Liver (tissue), 8 donors: ENCODE measurements at regions not wholly inside any gene's neighbourhood (a gene's known extent, or its start where the extent isn't known, plus 50 kb on each side); places are given as distances from the start of the nearest gene placed in this dataset.

Experiments used
- DNase-seq: peaks from one replicate; pipeline ENCODE4 v3.0.0-alpha.2; 2017; ENCODE audit warnings: low spot score
- H3K27ac ChIP-seq, 2 donors: one replicate each; pipeline ENCODE4 v1.7.0; 2013; ENCODE audit warnings: inconsistent platforms in 2 of 2, low read length in 2 of 2, control low read depth in 1 of 2, low read depth in 1 of 2, mild to moderate bottlenecking in 1 of 2
- H3K27me3 ChIP-seq, 4 donors: one replicate each; pipeline versions ENCODE4 v1.6.1 to v1.7.0; 2013; ENCODE audit warnings: low read length in 3 of 4, inconsistent platforms in 1 of 4, mild to moderate bottlenecking in 1 of 4, moderate library complexity in 1 of 4; ENCODE audit not compliant: control insufficient read depth in 4 of 4, insufficient read depth in 4 of 4
- H3K36me3 ChIP-seq, 4 donors: one replicate each; pipeline versions ENCODE4 v1.6.1 to v1.7.0; 2013; ENCODE audit warnings: low read length in 3 of 4, mild to moderate bottlenecking in 3 of 4, low read depth in 1 of 4, moderate library complexity in 1 of 4; ENCODE audit not compliant: control insufficient read depth in 4 of 4, insufficient read depth in 3 of 4
- H3K4me1 ChIP-seq, 4 donors: one replicate each; pipeline versions ENCODE4 v1.6.1 to v1.7.0; 2013; ENCODE audit warnings: low read length in 3 of 4, mild to moderate bottlenecking in 3 of 4, moderate library complexity in 1 of 4; ENCODE audit not compliant: control insufficient read depth in 4 of 4, insufficient read depth in 4 of 4
- H3K4me3 ChIP-seq, 3 donors: one replicate each; pipeline versions ENCODE4 v1.6.1 to v1.7.0; 2013; ENCODE audit warnings: low read length in 3 of 3, control low read depth in 1 of 3, low read depth in 1 of 3, mild to moderate bottlenecking in 1 of 3
- H3K9ac ChIP-seq, 2 donors: one replicate each; pipeline ENCODE4 v1.7.0; 2013; ENCODE audit warnings: low read length in 2 of 2, mild to moderate bottlenecking in 2 of 2, moderate library complexity in 2 of 2, control low read depth in 1 of 2, low read depth in 1 of 2
- H3K9me3 ChIP-seq, 4 donors: one replicate each; pipeline versions ENCODE4 v1.6.1 to v1.7.0; 2013; ENCODE audit warnings: low read length in 3 of 4; ENCODE audit not compliant: control insufficient read depth in 4 of 4
- ATF3 ChIP-seq: IDR thresholded peaks from 2 replicates; pipeline ENCODE4 v1.6.1; 2016; ENCODE audit warnings: antibody characterized with exemption
- EGR1 ChIP-seq, 2 donors: IDR thresholded peaks; 2 replicates each; pipeline ENCODE4 v1.6.1; 2016 to 2018; ENCODE audit warnings: antibody characterized with exemption in 2 of 2, low read depth in 2 of 2
- FOXA1 ChIP-seq: IDR thresholded peaks from 2 replicates; pipeline ENCODE4 v1.6.1; 2016; ENCODE audit warnings: antibody characterized with exemption
- FOXA2 ChIP-seq: IDR thresholded peaks from 2 replicates; pipeline ENCODE4 v1.6.1; 2016; ENCODE audit warnings: antibody characterized with exemption
- GABPA ChIP-seq, 2 donors: IDR thresholded peaks in 1 of 2; conservative IDR thresholded peaks in 1 of 2; 2 replicates each; pipeline ENCODE4 v1.6.1; 2016; ENCODE audit warnings: antibody characterized with exemption in 2 of 2, mild to moderate bottlenecking in 1 of 2, moderate library complexity in 1 of 2
- HNF4A ChIP-seq, 2 donors: conservative IDR thresholded peaks; 2 replicates each; pipeline ENCODE4 v1.6.1; 2016; ENCODE audit warnings: antibody characterized with exemption in 2 of 2, mild to moderate bottlenecking in 2 of 2
- HNF4G ChIP-seq: IDR thresholded peaks from 2 replicates; pipeline ENCODE4 v1.6.1; 2016; ENCODE audit warnings: antibody characterized with exemption
- JUND ChIP-seq, 2 donors: IDR thresholded peaks; 2 replicates each; pipeline ENCODE4 v1.6.1; 2016; ENCODE audit warnings: antibody characterized with exemption in 2 of 2
- MAX ChIP-seq: IDR thresholded peaks from 2 replicates; pipeline ENCODE4 v1.6.1; 2016; ENCODE audit warnings: antibody characterized with exemption
- NR2F2 ChIP-seq: IDR thresholded peaks from 2 replicates; pipeline ENCODE4 v1.6.1; 2016; ENCODE audit warnings: antibody characterized with exemption
- RAD21 ChIP-seq, 2 donors: IDR thresholded peaks; 2 replicates each; pipeline ENCODE4 v1.6.1; 2016; ENCODE audit warnings: antibody characterized with exemption in 2 of 2, mild to moderate bottlenecking in 2 of 2
- REST ChIP-seq: IDR thresholded peaks from 2 replicates; pipeline ENCODE4 v1.6.1; 2016; ENCODE audit warnings: antibody characterized with exemption, mild to moderate bottlenecking
- RXRA ChIP-seq, 2 donors: IDR thresholded peaks; 2 replicates each; pipeline ENCODE4 v1.6.1; 2017 to 2018; ENCODE audit warnings: antibody characterized with exemption in 2 of 2, mild to moderate bottlenecking in 1 of 2
- SP1 ChIP-seq: IDR thresholded peaks from 2 replicates; pipeline ENCODE4 v1.6.1; 2018; ENCODE audit warnings: antibody characterized with exemption, mild to moderate bottlenecking
- TAF1 ChIP-seq: conservative IDR thresholded peaks from 2 replicates; pipeline ENCODE4 v1.6.1; 2016; ENCODE audit warnings: antibody characterized with exemption, mild to moderate bottlenecking
- YY1 ChIP-seq: IDR thresholded peaks from 2 replicates; pipeline ENCODE4 v1.6.1; 2016; ENCODE audit warnings: antibody characterized with exemption, mild to moderate bottlenecking
- WGBS: extraction: QIAGEN DNeasy Blood & Tissue Kit; methylation state at CpG from one replicate; pipeline ENCODE4 v1.1.7; 2013; 5-methylcytosine and 5-hydroxymethylcytosine counted together
- TF ChIP-seq, protein P1 (sequence below): IDR thresholded peaks from 2 replicates; pipeline ENCODE4 v1.6.1; 2016; ENCODE audit warnings: antibody characterized with exemption
- TF ChIP-seq, protein P2 (sequence below): fragments of 150-350 bp; IDR thresholded peaks from 2 replicates; pipeline ENCODE4 v1.5.1; 2017; ENCODE audit warnings: improper control_type of control experiment, low read depth, low read length; ENCODE audit not compliant: missing input control
- donor health status: healthy.
- donor health status: healthy.
- donor health status: healthy.
- donor health status: healthy.
- donor health status: healthy.

GRCh38 chr12:131542351-131542750 lies 168.5 kb upstream of the SFSWAP start:
- no peak overlapping the region for H3K27ac ChIP-seq
- no peak for DNase-seq
- 80% methylated on average over 4 of the region's 4 CpGs for WGBS
- H3K4me1 ChIP-seq, result no peaks in the 10 kb centered on the region
- H3K4me3 ChIP-seq, result no peak overlapping the region
- H3K27me3 ChIP-seq, result no peaks in the 10 kb centered on the region
- peaks cover 0 to 4% (median 0%) of the 10 kb centered on the region in 4 donors for H3K9me3 ChIP-seq
- TF ChIP-seq ATF3 (no peak), GABPA (IDR thresholded peaks at IDR 0.05 in 1 of 2, conservative IDR thresholded peaks at IDR 0.05 in 1 of 2) (no peak), HNF4G (no peak), EGR1 (IDR thresholded peaks at IDR 0.05; ENCODE audit: low read depth in 2 of 2) (no peak), RAD21 (IDR thresholded peaks at IDR 0.05) (no peak), YY1 (no peak), TAF1 (no peak), FOXA1 (no peak), SP1 (no peak), HNF4A (conservative IDR thresholded peaks at IDR 0.05) (no peak), FOXA2 (no peak), NR2F2 (no peak), REST (no peak), RXRA (IDR thresholded peaks at IDR 0.05) (no peak), MAX (no peak), JUND (IDR thresholded peaks at IDR 0.05) (no peak)
- TF ChIP-seq, protein P1, sequence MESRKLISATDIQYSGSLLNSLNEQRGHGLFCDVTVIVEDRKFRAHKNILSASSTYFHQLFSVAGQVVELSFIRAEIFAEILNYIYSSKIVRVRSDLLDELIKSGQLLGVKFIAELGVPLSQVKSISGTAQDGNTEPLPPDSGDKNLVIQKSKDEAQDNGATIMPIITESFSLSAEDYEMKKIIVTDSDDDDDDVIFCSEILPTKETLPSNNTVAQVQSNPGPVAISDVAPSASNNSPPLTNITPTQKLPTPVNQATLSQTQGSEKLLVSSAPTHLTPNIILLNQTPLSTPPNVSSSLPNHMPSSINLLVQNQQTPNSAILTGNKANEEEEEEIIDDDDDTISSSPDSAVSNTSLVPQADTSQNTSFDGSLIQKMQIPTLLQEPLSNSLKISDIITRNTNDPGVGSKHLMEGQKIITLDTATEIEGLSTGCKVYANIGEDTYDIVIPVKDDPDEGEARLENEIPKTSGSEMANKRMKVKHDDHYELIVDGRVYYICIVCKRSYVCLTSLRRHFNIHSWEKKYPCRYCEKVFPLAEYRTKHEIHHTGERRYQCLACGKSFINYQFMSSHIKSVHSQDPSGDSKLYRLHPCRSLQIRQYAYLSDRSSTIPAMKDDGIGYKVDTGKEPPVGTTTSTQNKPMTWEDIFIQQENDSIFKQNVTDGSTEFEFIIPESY, result no peak
- TF ChIP-seq, protein P2, sequence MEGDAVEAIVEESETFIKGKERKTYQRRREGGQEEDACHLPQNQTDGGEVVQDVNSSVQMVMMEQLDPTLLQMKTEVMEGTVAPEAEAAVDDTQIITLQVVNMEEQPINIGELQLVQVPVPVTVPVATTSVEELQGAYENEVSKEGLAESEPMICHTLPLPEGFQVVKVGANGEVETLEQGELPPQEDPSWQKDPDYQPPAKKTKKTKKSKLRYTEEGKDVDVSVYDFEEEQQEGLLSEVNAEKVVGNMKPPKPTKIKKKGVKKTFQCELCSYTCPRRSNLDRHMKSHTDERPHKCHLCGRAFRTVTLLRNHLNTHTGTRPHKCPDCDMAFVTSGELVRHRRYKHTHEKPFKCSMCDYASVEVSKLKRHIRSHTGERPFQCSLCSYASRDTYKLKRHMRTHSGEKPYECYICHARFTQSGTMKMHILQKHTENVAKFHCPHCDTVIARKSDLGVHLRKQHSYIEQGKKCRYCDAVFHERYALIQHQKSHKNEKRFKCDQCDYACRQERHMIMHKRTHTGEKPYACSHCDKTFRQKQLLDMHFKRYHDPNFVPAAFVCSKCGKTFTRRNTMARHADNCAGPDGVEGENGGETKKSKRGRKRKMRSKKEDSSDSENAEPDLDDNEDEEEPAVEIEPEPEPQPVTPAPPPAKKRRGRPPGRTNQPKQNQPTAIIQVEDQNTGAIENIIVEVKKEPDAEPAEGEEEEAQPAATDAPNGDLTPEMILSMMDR, result no peak
- no peak overlapping the region for H3K9ac ChIP-seq
- no peaks in the 10 kb centered on the region for H3K36me3 ChIP-seq
